Peyer's patch (tissue), 4 donors: ENCODE measurements at regions not wholly inside any gene's neighbourhood (a gene's known extent, or its start where the extent isn't known, plus 50 kb on each side); places are given as distances from the start of the nearest gene placed in this dataset.

ENCODE experiments used
- DNase-seq, 3 donors: peaks; one replicate each; pipeline ENCODE4 v3.0.0-alpha.2; 2017 to 2019
- H3K27ac ChIP-seq, 4 donors: fragments of 200-600 bp; sonication (generic); one replicate each; pipeline ENCODE4 v1.5.1; 2016 to 2019
- H3K27me3 ChIP-seq, 2 donors: fragments of 200-600 bp; sonication (generic); one replicate each; pipeline ENCODE4 v1.5.1; 2019
- H3K36me3 ChIP-seq, 3 donors: fragments of 200-600 bp; sonication (generic); one replicate each; pipeline ENCODE4 v1.5.1; 2016 to 2019
- H3K4me1 ChIP-seq, 4 donors: fragments of 200-600 bp; sonication (generic); one replicate each; pipeline ENCODE4 v1.5.1; 2016 to 2019
- H3K4me3 ChIP-seq, 4 donors: fragments of 200-600 bp; sonication (generic); 1 replicate in 3 of 4; 2 replicates in 1 of 4; pipeline ENCODE4 v1.5.1; 2016 to 2019; ENCODE audit warnings: mild to moderate bottlenecking in 1 of 4
- H3K9me3 ChIP-seq, 4 donors: fragments of 200-600 bp; sonication (generic); one replicate each; pipeline ENCODE4 v1.5.1; 2016 to 2019; ENCODE audit warnings: mild to moderate bottlenecking in 1 of 4
- CTCF ChIP-seq, 6 experiments: fragments of 450-650 bp in 4 of 6; fragments of 200-600 bp in 2 of 6; sonication (generic) in 1 of 6; IDR thresholded peaks; one replicate each; pipeline ENCODE4 v1.5.1; 2017 to 2019; ENCODE audit warnings: antibody characterized with exemption in 6 of 6, mild to moderate bottlenecking in 3 of 6, moderate library complexity in 1 of 6
- POLR2A ChIP-seq, 2 donors: fragments of 450-650 bp; IDR thresholded peaks; one replicate each; pipeline ENCODE4 v1.5.1; 2017; ENCODE audit warnings: antibody characterized with exemption in 2 of 2, mild to moderate bottlenecking in 2 of 2, moderate library complexity in 2 of 2

DNA sequence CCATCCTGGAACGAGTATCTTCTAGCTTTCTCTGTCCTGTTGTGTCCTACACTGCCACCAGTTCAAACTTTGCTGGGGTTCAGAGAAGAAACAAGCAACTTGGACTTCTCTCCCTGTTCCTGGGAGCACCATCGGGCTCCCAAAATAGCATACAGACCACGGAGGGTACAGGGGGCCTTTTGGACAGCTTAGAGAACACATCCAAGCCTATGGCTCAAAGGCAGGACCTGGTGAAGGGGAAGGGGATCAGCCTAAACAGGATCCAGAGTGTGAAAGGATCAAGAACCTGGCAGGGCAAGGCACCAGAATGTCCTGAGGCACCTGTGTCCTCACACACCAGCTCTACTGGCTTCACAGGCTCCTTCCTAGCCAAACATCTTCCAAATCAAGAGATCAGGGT is 1336.5 kb downstream of the UQCRFS1 start:
- Histone ChIP-seq H3K4me3 (no peak overlapping the region), H3K36me3 (no peaks in the 10 kb centered on the region), H3K4me1 (no peaks in the 10 kb centered on the region), H3K9me3 (no peaks in the 10 kb centered on the region), H3K27me3 (no peaks in the 10 kb centered on the region), H3K27ac (no peak overlapping the region)
- DNase-seq, result no peak
- TF ChIP-seq POLR2A (IDR thresholded peaks at IDR 0.05), result no peak
- TF ChIP-seq CTCF (IDR thresholded peaks at IDR 0.05), result no peak

- no peaks in the 10 kb centered on the region for H3K27me3 ChIP-seq
- TF ChIP-seq CTCF (IDR thresholded peaks at IDR 0.05) (no peak), POLR2A (IDR thresholded peaks at IDR 0.05) (no peak)
- no peaks in the 10 kb centered on the region for H3K9me3 ChIP-seq
- no peaks in the 10 kb centered on the region for H3K4me1 ChIP-seq
- no peak overlapping the region for H3K4me3 ChIP-seq
- H3K27ac ChIP-seq, result no peak overlapping the region
- H3K36me3 ChIP-seq, result no peaks in the 10 kb centered on the region
- no peak for DNase-seq
Measured at GRCh38 chr19:27872370-27872769, 1340.6 kb downstream of the UQCRFS1 start.

- DNase-seq, result no peak
- TF ChIP-seq POLR2A (IDR thresholded peaks at IDR 0.05), result no peak
- no peak for TF ChIP-seq CTCF (IDR thresholded peaks at IDR 0.05)
- Histone ChIP-seq H3K4me1 (no peaks in the 10 kb centered on the region), H3K27me3 (no peaks in the 10 kb centered on the region), H3K27ac (no peak overlapping the region), H3K4me3 (no peak overlapping the region), H3K36me3 (no peaks in the 10 kb centered on the region), H3K9me3 (no peaks in the 10 kb centered on the region)
Measured at GRCh38 chr19:27870293-27870692, 1342.7 kb downstream of the UQCRFS1 start.

- no peak overlapping the region for H3K4me3 ChIP-seq
- H3K36me3 ChIP-seq, result no peaks in the 10 kb centered on the region
- H3K27me3 ChIP-seq, result no peaks in the 10 kb centered on the region
- H3K4me1 ChIP-seq, result no peaks in the 10 kb centered on the region
- DNase-seq, result no peak
- no peak overlapping the region for H3K27ac ChIP-seq
- no peaks in the 10 kb centered on the region for H3K9me3 ChIP-seq
- no peak for TF ChIP-seq POLR2A (IDR thresholded peaks at IDR 0.05)
- TF ChIP-seq CTCF (IDR thresholded peaks at IDR 0.05), result no peak
Measured at GRCh38 chr19:27868007-27868406, 1344.9 kb downstream of the UQCRFS1 start.

DNA sequence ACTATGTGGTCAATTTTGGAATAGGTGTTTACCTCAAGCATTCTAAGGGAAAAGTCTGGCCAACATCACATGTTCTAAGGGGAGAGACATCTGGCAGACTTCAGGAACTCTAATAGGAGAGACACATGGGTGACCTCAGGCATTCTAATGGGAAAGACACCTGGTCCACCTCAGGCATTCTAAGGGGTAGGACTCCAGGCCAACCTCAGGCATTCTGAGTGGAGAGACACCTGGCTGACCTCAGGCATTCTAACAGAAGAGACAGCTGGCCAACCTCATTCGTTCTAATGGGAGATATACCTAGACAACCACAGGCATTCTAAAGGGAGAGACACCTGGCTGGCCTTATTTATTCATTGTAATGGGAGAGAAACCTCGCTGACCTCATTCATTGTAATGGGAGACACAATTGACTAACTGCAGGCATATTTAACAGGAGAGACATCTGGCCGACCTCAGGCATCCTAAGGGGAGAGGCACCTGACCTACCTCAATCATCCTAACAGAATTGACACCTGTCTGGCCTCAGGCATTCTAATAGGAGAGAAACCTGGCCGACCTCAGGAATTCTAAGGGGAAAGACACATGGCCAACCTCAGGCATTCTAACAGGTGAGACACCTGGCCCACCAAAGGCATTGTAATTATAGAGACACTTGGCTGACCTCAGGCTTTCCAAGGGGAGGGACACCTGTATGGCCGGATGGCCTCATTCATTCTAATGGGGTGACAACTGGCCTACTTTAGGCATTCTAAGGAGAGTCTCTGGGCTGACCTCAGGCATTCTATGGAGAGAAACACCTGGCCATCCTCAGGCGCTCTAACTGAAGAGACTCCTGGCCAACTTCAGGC is 1346.8 kb downstream of the UQCRFS1 start:
- Histone ChIP-seq H3K9me3 (peaks cover 0 to 2% (median 0%) of the 10 kb centered on the region in 4 donors), H3K4me1 (no peaks in the 10 kb centered on the region), H3K27me3 (no peaks in the 10 kb centered on the region), H3K36me3 (no peaks in the 10 kb centered on the region), H3K27ac (no peak overlapping the region), H3K4me3 (no peak overlapping the region)
- TF ChIP-seq POLR2A (IDR thresholded peaks at IDR 0.05), result no peak
- no peak for TF ChIP-seq CTCF (IDR thresholded peaks at IDR 0.05)
- DNase-seq, result no peak
